Esophagus muscularis mucosa (tissue), 4 donors: ENCODE measurements at regions not wholly inside any gene's neighbourhood (a gene's known extent, or its start where the extent isn't known, plus 50 kb on each side); places are given as distances from the start of the nearest gene placed in this dataset.

Source experiments
- CTCF ChIP-seq, 3 experiments: fragments of 200-600 bp in 2 of 3; fragments of 450-650 bp in 1 of 3; sonication (generic) in 2 of 3; IDR thresholded peaks; one replicate each; pipeline ENCODE4 v1.5.1; 2017 to 2019; ENCODE audit warnings: antibody characterized with exemption in 3 of 3, mild to moderate bottlenecking in 2 of 3, moderate library complexity in 1 of 3
- EP300 ChIP-seq: sonication (generic); formaldehyde crosslinking; IDR thresholded peaks from one replicate; pipeline ENCODE4 v1.6.1; 2017; ENCODE audit warnings: antibody characterized with exemption
- POLR2A ChIP-seq: fragments of 450-650 bp; IDR thresholded peaks from one replicate; pipeline ENCODE4 v1.6.1; 2017; ENCODE audit warnings: antibody characterized with exemption, moderate library complexity, mild to moderate bottlenecking, low read depth

- TF ChIP-seq CTCF (IDR thresholded peaks at IDR 0.05), result no peak
- no peak for TF ChIP-seq POLR2A
- TF ChIP-seq EP300, result no peak
These were observed 102.6 kb upstream of the ZNF644 start for GRCh38 chr1:91124290-91124985.
